OCI-LY3 (cell line): ENCODE measurements at regions not wholly inside any gene's neighbourhood (a gene's known extent, or its start where the extent isn't known, plus 50 kb on each side); places are given as distances from the start of the nearest gene placed in this dataset.

ENCODE experiments used
- EZH2phosphoT487 ChIP-seq: fragments of 200-600 bp; shearing (Covaris generic); IDR thresholded peaks from 2 replicates; pipeline ENCODE4 v1.6.1; 2018; ENCODE audit warnings: antibody characterized with exemption, mixed run types, low read depth
- TF ChIP-seq, protein P1 (sequence below): fragments of 200-600, 300-600 bp; sonication (generic); IDR thresholded peaks from 2 replicates; pipeline ENCODE4 v1.5.1; 2014; ENCODE audit warnings: antibody characterized with exemption, low read length, low read depth

DNA sequence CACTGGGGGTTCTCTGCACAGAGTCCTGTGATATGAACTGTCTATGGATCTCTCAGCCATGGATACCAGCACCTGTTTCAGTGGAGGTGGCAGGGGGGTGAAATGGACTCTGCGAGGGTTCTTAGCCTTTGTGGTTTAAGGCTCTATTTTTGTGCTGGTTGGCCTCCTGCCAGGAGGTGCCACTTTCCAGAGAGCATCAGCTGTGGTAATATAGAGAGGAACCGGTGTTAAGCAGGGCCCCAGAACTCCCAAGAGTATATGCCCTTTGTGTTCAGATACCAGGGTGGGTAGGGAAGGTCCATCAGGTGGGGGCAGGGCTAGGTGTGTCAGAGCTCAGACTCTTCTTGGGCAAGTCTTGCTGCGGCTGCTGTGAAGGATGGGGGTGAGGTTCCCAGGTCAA, 330.0 kb upstream of the PLD5 start:
- TF ChIP-seq, protein P1, sequence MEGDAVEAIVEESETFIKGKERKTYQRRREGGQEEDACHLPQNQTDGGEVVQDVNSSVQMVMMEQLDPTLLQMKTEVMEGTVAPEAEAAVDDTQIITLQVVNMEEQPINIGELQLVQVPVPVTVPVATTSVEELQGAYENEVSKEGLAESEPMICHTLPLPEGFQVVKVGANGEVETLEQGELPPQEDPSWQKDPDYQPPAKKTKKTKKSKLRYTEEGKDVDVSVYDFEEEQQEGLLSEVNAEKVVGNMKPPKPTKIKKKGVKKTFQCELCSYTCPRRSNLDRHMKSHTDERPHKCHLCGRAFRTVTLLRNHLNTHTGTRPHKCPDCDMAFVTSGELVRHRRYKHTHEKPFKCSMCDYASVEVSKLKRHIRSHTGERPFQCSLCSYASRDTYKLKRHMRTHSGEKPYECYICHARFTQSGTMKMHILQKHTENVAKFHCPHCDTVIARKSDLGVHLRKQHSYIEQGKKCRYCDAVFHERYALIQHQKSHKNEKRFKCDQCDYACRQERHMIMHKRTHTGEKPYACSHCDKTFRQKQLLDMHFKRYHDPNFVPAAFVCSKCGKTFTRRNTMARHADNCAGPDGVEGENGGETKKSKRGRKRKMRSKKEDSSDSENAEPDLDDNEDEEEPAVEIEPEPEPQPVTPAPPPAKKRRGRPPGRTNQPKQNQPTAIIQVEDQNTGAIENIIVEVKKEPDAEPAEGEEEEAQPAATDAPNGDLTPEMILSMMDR: no peak
- TF ChIP-seq EZH2phosphoT487: no peak
